ENCODE measurements at regions not wholly inside any gene's neighbourhood (a gene's known extent, or its start where the extent isn't known, plus 50 kb on each side); places are given as distances from the start of the nearest gene placed in this dataset.
A peak's percentile ranks its signal among the peaks of the same experiment; 100 is the strongest.
"Not testable (repeated sequence)": the region's sequence is repeated elsewhere in the genome, so short reads cannot be mapped to it uniquely, and the experiment has no call there.

GRCh38 chr6:135555550-135555949, 58.0 kb upstream of the AHI1 start:
- DNase-seq (ENCODE audit: low spot score): no peak

- no peak for DNase-seq (ENCODE audit: low spot score)
Observed at GRCh38 chr6:135557582-135557981, 60.0 kb upstream of the AHI1 start.

GRCh38 chr6:135565605-135566004, 68.1 kb upstream of the AHI1 start:
- not testable (repeated sequence) for DNase-seq (ENCODE audit: low spot score)

- no peak for DNase-seq (ENCODE audit: low spot score)
Observed at GRCh38 chr6:135566311-135567068, 69.0 kb upstream of the AHI1 start.

- no peak for DNase-seq (ENCODE audit: low spot score)
Observed at GRCh38 chr6:135567375-135568083, 70.0 kb upstream of the AHI1 start.

GRCh38 chr6:135568379-135568778, 70.8 kb upstream of the AHI1 start:
- DNase-seq (ENCODE audit: low spot score): peak; percentile 31

- no peak for DNase-seq (ENCODE audit: low spot score)
Observed at GRCh38 chr6:135572051-135572450, 74.5 kb upstream of the AHI1 start.

- no peak for DNase-seq (ENCODE audit: low spot score)
Observed at GRCh38 chr6:135575629-135576028, 78.1 kb upstream of the AHI1 start.

- no peak for DNase-seq (ENCODE audit: low spot score)
Observed at GRCh38 chr6:135576055-135576454, 78.5 kb upstream of the AHI1 start.

- DNase-seq (ENCODE audit: low spot score): no peak
Observed at GRCh38 chr6:135577059-135577538, 79.6 kb upstream of the AHI1 start.

GRCh38 chr6:135578976-135579375, 81.4 kb upstream of the AHI1 start:
- no peak for DNase-seq (ENCODE audit: low spot score)

- no peak for DNase-seq (ENCODE audit: low spot score)
Observed at GRCh38 chr6:135581211-135581610, 83.7 kb upstream of the AHI1 start.

- DNase-seq (ENCODE audit: low spot score): peak; percentile 17
Observed at GRCh38 chr6:135583256-135583761, 85.8 kb upstream of the AHI1 start.

- DNase-seq (ENCODE audit: low spot score): no peak
Observed at GRCh38 chr6:135586388-135586787, 88.8 kb upstream of the AHI1 start.

GRCh38 chr6:135586844-135587243, 89.3 kb upstream of the AHI1 start:
- DNase-seq (ENCODE audit: low spot score): no peak

GRCh38 chr6:135592276-135592675, 94.7 kb upstream of the AHI1 start:
- DNase-seq (ENCODE audit: low spot score): no peak

- no peak for DNase-seq (ENCODE audit: low spot score)
Observed at GRCh38 chr6:135594000-135594399, 96.5 kb upstream of the AHI1 start.

- DNase-seq (ENCODE audit: low spot score): no peak
Observed at GRCh38 chr6:135600086-135600702, 102.7 kb upstream of the AHI1 start.

GRCh38 chr6:135600931-135601330, 103.4 kb upstream of the AHI1 start:
- DNase-seq (ENCODE audit: low spot score): no peak

GRCh38 chr6:135601857-135602256, 104.3 kb upstream of the AHI1 start:
- DNase-seq (ENCODE audit: low spot score): no peak

- DNase-seq (ENCODE audit: low spot score): no peak
Observed at GRCh38 chr6:135603249-135603648, 105.7 kb upstream of the AHI1 start.

- DNase-seq (ENCODE audit: low spot score): no peak
Observed at GRCh38 chr6:135604035-135604860, 106.7 kb upstream of the AHI1 start.
